WI38 (cell line): ENCODE measurements at regions not wholly inside any gene's neighbourhood (a gene's known extent, or its start where the extent isn't known, plus 50 kb on each side); places are given as distances from the start of the nearest gene placed in this dataset.

Experiments used
- H3K4me3 ChIP-seq: 2 replicates; pipeline ENCODE4 v1.5.1; 2011; ENCODE audit warnings: low read depth, mild to moderate bottlenecking, control low read depth, low read length
- TF ChIP-seq, protein P1 (sequence below): IDR thresholded peaks from 2 replicates; pipeline ENCODE4 v1.5.1; 2012; ENCODE audit warnings: low read depth, mild to moderate bottlenecking, control low read depth, low read length

DNA sequence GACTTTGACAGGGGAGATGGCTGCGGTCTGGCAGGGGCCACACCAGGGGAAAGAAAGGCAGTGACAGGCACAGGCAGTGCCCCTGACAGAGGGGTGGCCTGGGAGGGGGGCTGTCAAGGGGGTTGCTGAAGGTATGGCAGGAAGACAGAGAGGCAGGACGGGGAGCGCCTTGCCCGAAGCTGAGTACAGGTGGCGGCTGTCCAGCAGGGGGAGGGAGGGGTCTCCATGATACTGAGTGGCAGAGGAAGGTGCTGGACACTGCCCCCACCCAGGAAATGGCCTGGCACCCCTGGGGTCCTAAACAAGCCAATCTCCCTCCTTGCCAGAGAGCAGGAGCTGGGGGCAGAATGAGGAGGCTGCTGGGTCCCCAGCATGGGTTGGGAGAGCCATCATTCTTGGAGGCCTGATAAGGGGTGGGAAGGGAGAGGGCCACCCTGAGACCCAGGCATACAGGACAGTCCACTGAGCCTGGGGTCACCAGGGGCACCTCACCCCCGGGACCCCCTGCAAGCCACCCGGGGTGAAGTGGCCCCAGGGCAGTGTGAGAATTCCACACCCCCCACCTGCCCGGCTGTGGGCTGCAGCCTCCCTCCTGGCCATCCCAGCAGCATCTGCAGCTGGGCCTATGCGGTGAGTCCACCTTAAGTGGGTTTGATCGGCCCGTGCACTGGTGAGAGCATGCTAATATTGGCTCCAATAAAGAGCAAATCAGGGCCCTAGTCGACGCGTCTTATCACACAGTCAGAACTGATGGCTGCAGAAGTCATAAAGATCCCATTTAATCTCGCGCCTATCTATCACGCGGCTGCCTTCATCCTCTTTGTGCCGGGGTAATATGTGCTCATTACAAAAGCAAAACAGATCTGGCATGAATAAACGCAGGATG lies 108.5 kb downstream of the FAM53A start:
- TF ChIP-seq, protein P1, sequence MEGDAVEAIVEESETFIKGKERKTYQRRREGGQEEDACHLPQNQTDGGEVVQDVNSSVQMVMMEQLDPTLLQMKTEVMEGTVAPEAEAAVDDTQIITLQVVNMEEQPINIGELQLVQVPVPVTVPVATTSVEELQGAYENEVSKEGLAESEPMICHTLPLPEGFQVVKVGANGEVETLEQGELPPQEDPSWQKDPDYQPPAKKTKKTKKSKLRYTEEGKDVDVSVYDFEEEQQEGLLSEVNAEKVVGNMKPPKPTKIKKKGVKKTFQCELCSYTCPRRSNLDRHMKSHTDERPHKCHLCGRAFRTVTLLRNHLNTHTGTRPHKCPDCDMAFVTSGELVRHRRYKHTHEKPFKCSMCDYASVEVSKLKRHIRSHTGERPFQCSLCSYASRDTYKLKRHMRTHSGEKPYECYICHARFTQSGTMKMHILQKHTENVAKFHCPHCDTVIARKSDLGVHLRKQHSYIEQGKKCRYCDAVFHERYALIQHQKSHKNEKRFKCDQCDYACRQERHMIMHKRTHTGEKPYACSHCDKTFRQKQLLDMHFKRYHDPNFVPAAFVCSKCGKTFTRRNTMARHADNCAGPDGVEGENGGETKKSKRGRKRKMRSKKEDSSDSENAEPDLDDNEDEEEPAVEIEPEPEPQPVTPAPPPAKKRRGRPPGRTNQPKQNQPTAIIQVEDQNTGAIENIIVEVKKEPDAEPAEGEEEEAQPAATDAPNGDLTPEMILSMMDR = no peak

DNA sequence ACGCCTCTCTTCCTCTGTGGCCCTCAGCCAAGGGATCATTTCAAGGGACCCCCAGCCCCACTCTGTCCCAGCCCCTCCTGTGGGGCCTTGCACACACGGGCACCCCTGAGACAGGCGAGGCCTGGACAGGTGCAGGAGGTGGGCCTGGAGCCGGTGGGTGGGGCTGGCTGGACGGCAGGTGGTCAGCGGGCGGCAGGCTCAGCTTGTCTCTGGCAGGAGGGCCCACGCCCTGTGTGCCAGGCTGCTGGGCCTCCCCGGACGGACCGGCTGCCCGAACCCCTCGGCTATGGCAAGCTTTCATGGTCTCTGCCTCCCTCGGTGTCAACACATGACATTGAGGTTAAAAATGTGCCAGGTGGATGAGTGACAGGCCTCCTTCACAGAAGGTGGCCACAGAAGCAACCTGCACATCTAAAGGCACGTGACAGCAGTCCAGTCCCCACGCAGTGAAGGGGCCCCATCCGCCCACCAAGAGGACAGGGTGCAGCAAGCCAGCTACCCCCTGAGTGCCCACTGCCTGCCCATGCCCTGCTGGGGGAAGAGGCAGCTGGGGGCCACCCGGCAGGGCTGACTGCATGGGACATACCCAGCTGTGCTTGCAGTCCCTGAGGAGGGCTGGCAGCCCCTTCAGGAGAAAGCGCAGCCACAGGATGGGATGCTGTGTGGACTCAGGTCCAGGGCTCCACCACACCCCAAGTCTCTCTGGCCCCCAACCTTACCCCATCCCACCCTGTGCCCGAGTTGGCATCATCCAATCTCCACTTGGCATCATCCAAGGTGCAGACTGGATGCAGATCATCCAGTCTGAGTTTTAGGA lies 109.3 kb downstream of the FAM53A start:
- H3K4me3 ChIP-seq = no peak overlapping the region
- TF ChIP-seq, protein P1 = no peak

More for the DNA sequence above, 108.5 kb downstream of the FAM53A start:
- H3K4me3 ChIP-seq = no peak overlapping the region

DNA sequence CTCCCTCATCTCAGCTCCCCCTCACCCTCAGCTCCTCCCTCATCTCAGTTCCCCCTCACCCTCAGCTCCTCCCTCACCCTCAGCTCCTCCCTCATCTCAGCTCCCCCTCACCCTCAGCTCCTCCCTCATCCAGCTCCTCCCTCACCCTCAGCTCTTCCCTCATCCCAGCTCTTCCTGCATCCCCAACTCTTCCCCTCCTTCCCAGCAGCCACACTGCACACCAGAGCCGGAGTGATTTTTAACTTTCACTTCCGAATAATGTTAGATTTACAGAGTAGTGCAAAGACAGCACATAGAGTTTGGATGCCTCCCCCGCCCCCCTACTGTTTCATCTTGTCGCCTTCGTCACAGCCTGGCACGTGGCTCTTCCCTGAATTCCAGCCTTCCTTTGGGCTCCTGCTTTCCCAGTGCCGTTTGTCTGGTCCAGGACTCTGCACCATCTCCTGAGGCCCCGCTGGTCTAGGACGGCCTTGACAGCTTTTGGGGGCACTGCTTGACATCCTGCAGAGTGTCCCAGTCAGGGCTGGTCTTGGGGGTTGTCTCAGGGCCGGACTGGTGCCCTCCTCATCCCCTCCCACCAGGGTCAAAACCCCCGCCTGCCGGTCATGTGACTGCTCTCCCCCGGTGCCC lies 110.2 kb downstream of the FAM53A start:
- no peak overlapping the region for H3K4me3 ChIP-seq
- TF ChIP-seq, protein P1 = no peak

DNA sequence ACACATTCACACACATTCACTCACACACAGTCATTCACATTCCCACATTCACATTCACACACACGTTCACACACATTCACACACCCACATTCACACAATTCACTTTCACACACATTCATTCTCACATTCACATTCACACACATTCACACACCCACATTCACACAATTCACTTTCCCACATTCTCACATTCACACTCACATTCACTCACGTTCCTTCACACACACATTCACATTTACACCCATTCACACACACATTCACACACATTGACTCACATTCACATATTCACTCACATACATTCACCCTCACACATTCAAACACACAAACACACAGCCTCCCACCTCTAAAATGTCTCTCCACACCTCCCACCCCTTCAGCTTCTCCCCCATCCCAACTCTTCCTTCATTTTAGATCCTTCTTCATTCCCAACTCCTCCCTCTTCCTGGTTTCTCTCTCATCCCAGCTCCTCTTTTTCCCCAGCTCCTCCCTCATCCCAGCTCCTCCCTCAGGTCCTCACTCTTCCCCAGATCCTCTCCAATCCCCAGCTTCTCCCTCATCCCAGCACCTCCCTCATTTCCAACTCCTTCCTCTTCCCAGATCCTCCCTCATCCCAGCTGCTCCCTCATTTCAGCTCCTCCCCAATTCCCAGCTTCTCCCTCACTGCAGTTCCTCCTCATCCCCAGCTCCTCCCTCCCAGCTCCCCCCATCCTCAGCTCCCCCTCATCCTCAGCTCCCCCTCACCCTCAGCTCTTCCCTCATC lies 111.0 kb downstream of the FAM53A start:
- H3K4me3 ChIP-seq = no peak overlapping the region
- TF ChIP-seq, protein P1 = no peak

DNA sequence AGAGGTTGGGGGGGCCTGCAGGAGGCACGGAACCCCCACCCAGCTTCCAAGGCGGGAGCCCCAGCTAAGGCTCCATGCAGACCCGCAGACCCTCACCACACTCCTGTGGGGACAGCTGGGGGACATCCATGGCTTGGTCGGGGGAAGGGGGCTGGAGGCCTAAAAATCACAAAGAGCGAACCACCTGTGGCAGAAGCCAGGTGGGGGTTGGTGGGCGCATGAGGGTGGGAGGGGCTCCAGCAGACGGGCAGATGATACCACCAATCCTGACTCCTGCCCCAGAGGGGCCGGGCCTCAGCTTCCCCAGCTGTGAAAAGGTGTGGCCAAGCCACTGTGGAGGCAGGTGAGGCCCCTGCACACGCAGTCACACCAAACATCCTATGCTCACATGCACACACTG lies 111.6 kb downstream of the FAM53A start:
- H3K4me3 ChIP-seq = no peak overlapping the region
- TF ChIP-seq, protein P1 = no peak

DNA sequence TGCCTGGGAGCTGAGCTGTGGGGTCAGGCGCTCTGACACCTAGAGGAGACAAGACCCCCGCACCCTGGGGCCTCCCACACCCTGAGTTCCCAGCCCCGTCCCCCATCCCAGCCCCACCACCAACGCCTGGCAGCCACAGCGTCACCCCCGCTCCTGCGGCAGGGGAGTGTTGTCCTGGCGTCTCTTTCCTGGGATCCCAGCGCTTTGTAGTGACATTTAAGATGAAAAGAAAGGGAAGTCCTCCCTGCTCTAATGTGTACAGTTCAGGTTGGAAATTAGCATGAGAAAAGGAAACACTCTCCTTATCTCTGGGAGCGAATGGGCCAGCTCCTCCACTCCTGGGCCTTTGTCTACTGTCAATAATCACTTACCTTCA lies 112.1 kb downstream of the FAM53A start:
- TF ChIP-seq, protein P1 = no peak
- no peak overlapping the region for H3K4me3 ChIP-seq
